ENCODE measurements at regions not wholly inside any gene's neighbourhood (a gene's known extent, or its start where the extent isn't known, plus 50 kb on each side); places are given as distances from the start of the nearest gene placed in this dataset.
A peak's percentile ranks its signal among the peaks of the same experiment; 100 is the strongest.

GRCh38 chr5:89128906-89129625 lies 246.1 kb upstream of the MEF2C start:
- no peak for DNase-seq (ENCODE audit: low spot score)

- no peak for DNase-seq (ENCODE audit: low spot score)
These were observed 245.1 kb upstream of the MEF2C start for GRCh38 chr5:89128092-89128491.

GRCh38 chr5:89127191-89127590 lies 244.2 kb upstream of the MEF2C start:
- no peak for DNase-seq (ENCODE audit: low spot score)

GRCh38 chr5:89125372-89125771 lies 242.4 kb upstream of the MEF2C start:
- DNase-seq (ENCODE audit: low spot score), result no peak

GRCh38 chr5:89123581-89123980 lies 240.6 kb upstream of the MEF2C start:
- no peak for DNase-seq (ENCODE audit: low spot score)

- no peak for DNase-seq (ENCODE audit: low spot score)
These were observed 237.7 kb upstream of the MEF2C start for GRCh38 chr5:89120719-89121118.

GRCh38 chr5:89117124-89117644 lies 234.2 kb upstream of the MEF2C start:
- no peak for DNase-seq (ENCODE audit: low spot score)

GRCh38 chr5:89110916-89111646 lies 228.1 kb upstream of the MEF2C start:
- DNase-seq (ENCODE audit: low spot score), result no peak

GRCh38 chr5:89106480-89106879 lies 223.5 kb upstream of the MEF2C start:
- DNase-seq (ENCODE audit: low spot score), result no peak

- DNase-seq (ENCODE audit: low spot score), result no peak
These were observed 222.9 kb upstream of the MEF2C start for GRCh38 chr5:89105836-89106235.

GRCh38 chr5:89105171-89105695 lies 222.2 kb upstream of the MEF2C start:
- no peak for DNase-seq (ENCODE audit: low spot score)

DNA sequence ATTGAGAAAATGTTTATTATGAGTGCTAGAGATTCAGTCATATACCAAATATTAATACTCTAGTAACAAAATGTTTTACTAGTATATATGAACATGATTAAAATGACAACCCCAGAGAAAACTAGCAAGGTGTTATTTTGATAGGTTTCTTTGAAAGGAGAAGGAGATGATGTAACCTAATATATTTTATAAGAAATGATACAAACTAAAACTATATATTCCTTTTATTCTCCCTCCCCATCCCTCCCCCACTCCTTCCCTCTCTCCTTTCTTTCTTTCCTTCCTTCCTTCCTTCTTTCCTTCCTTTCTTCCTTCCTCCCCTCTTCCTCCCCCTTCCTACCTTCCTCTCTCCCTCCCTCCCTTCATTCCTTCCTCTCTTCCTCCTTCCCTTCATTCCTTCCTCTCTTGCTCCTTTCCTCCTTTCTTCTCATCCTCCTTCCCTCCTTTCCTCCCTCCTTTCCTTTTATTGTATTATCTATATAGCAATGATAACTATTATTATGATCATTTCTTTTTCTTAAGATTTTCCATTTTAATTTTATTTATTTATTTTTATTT lies 215.3 kb upstream of the MEF2C start:
- DNase-seq (ENCODE audit: low spot score), result no peak

GRCh38 chr5:89097103-89097502 lies 214.1 kb upstream of the MEF2C start:
- no peak for DNase-seq (ENCODE audit: low spot score)

GRCh38 chr5:89095341-89095740 lies 212.4 kb upstream of the MEF2C start:
- DNase-seq (ENCODE audit: low spot score), result no peak

GRCh38 chr5:89090037-89090436 lies 207.1 kb upstream of the MEF2C start:
- no peak for DNase-seq (ENCODE audit: low spot score)

GRCh38 chr5:89087551-89088318 lies 204.8 kb upstream of the MEF2C start:
- DNase-seq (ENCODE audit: low spot score), result peak; percentile 9

- DNase-seq (ENCODE audit: low spot score), result no peak
These were observed 204.1 kb upstream of the MEF2C start for GRCh38 chr5:89087128-89087527.

- no peak for DNase-seq (ENCODE audit: low spot score)
These were observed 203.6 kb upstream of the MEF2C start for GRCh38 chr5:89086390-89087086.

DNA sequence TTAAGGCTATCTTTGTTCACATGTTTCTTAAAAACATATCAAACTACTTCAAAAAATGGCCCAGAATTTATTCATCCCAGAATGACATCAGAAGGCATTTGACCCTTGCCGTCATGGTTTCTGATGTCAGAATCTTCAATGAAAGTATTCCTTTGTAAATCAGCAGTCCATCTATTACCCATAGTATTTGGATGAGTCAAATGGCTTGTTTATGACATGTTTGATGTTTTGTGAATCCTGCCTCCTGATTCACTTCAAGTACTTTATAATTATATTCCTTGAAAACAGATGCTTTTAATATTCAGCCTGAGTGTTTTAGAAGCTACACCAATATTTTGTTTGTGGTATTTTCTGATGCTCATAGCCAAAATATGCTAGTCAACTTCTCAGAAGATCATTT lies 200.8 kb upstream of the MEF2C start:
- DNase-seq (ENCODE audit: low spot score), result no peak

DNA sequence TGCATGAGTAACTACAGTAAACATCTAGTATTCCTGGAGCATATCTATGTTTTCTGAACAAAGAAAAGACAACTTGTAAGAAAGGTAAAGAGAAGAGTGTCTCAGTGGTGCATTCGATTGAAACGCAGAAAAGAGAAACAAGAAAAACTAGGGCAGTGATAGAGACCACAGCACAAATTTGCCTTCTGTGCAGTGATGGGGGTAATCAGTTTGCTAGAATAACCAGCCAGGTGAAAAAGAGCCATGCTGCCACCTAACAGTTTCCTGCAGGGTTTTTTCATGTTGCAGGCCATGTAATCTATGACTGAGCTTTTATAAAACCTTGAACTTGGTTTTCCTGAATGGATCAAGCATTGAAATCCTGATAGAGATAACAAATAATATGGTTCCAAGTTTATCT lies 198.4 kb upstream of the MEF2C start:
- DNase-seq (ENCODE audit: low spot score), result no peak

DNA sequence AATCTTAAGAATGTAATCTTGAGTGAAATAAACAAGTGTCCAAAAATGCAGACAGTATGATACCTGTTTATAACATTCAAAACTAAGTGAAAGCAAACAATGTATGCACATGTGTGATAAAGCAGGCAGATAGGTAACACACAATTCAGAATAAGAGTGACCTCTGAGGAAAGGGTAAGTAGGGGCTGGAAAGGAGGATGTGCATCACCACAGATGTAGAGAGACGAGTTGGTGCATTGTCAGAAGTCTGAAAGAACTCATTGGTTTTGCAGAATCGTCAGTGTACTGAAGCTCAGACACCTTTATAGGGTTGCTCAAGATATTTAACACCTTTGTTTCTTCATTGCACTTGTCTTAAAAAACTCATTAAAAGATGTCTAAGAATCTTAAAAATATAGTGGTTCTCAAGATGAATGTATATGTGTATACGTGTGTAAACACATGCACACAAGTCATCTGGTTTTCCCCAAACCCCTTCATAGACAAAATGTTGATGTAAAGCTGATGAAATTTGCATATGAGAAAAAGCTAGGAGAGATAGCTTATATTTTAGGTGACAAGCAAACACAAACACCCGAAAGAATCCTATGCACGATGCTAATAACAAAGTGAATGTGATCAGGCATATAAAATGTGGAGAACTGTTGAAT lies 197.6 kb upstream of the MEF2C start:
- no peak for DNase-seq (ENCODE audit: low spot score)

Data from D341Med (cell line).